Endometrium (tissue), 2 donors: ENCODE measurements at regions not wholly inside any gene's neighbourhood (a gene's known extent, or its start where the extent isn't known, plus 50 kb on each side); places are given as distances from the start of the nearest gene placed in this dataset.
"Not testable (repeated sequence)": the region's sequence is repeated elsewhere in the genome, so short reads cannot be mapped to it uniquely, and the experiment has no call there.

ENCODE experiments used
- FAIRE-seq: peaks from 2 replicates; lab custom pipeline; 2012; peaks lifted over from hg19 to GRCh38; lab: Jason Lieb, UNC
- donor health status: control.
- donor health status: control.

DNA sequence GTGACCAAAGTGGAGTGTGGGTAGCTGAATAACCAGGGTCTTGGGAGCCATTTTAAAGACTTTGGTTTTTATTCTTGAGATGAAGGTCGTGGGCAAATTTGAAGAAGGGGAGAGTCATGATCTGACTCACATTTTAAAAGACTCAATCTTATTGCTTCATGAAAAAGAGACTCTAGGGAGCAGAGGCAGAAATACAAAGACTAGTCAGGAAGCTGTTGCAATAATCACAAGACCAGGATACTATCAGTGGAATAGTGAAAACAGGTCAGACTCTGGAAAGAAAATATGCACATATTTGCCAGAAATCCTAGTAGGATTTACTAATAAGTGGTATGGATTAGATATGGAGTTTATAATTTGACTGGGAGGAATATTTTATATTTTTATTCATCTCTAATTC, 448.4 kb downstream of the RAPGEF2 start:
- FAIRE-seq = no peak

GRCh38 chr4:159552979-159553768, 450.3 kb downstream of the RAPGEF2 start:
- no peak for FAIRE-seq

DNA sequence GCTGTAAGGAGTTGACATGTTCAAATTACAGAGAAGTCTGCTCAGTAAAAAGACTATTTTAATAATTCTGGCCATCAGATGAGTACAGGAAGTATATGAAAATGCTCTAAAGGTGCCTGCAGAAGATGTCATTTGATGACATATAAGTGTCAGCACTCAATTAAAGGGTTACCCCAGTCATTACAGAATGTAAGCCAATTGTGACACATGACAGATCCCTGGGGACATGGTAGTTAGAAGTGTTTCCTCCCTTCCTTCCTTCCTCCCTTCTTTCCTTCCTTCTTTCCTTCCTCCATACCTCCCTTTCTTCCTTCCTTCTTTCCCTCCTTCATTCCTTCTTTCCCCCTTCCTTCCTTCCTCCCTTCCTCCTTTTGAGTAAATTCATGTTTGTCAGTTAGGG, 453.0 kb downstream of the RAPGEF2 start:
- no peak for FAIRE-seq

GRCh38 chr4:159562366-159562765, 459.5 kb downstream of the RAPGEF2 start:
- no peak for FAIRE-seq

- FAIRE-seq = no peak
These were observed 460.4 kb downstream of the RAPGEF2 start for GRCh38 chr4:159563257-159563656.

DNA sequence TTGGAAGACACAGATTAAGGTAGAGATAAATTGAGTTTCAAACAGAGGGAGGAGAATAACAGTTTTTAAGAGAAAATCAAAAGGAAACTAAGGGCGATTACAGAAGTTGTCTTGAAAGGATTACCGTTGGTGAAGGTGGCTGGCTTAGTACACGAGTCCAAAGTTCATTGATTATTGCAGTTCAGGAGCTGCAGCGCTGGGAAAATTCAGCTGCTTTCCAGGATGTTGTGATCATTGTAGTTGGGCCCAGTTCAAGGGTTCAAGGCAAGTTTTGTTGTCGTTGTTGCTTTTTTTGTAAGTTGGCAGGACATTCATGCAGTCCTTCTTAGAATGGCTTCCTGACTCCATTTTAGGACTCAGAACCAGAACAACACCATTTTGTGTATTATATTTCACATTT, 461.7 kb downstream of the RAPGEF2 start:
- FAIRE-seq = no peak

DNA sequence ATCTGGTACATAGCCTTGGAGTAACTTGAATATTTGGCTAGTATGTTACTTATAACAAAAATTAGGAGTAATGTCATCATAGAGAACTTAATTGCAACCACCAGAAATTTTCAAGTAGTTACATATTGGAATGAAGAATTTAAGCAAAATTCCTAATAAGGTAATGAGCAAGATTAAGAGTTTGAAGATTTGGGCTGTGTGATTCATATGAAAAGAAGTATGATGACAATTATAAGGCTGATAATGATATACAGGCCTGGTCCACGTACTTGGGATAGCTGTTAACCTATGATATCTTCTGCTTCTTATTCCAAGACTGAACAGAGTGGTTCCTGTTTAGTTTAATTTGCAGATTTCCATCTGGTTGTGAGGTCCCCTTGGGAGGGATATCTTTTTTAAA, 463.9 kb downstream of the RAPGEF2 start:
- no peak for FAIRE-seq

DNA sequence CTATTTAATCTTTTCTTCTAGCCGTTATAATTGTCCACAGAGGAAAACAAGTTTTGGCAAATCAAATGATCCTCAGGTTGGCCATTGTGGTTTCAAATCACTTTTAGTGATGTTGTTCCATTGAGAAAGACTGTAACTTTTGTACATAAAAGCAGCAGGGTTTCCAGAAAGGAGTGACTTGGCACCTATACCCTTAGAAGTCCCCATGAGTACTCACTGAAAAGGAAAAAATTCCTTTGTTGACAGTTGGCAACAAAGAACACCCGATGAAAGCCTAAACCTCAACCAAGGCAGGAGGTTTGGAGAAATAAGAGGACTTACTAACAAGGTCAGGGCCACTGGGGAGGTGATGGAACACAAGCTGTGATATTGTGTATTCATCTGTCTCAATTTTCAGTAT, 474.4 kb downstream of the RAPGEF2 start:
- FAIRE-seq = no peak

DNA sequence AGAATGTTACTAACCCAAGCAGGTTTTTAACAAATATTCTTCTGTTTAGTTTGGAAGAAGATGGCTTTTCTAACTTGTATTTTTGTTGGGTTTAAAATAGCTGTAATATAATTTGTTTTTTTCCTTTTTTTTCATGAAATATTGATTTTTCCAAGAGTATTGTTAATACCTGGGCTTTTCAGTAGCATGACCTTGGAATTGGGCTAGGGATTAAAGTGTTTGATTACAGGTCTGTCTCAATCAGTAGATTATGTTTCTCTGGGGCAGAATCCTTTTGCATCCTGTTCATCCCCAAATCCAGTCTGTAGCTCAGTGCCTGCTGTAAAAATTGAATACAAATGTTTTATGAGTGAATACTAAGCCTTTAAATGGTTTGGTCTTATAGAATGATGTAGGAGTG, 479.8 kb downstream of the RAPGEF2 start:
- FAIRE-seq = no peak

DNA sequence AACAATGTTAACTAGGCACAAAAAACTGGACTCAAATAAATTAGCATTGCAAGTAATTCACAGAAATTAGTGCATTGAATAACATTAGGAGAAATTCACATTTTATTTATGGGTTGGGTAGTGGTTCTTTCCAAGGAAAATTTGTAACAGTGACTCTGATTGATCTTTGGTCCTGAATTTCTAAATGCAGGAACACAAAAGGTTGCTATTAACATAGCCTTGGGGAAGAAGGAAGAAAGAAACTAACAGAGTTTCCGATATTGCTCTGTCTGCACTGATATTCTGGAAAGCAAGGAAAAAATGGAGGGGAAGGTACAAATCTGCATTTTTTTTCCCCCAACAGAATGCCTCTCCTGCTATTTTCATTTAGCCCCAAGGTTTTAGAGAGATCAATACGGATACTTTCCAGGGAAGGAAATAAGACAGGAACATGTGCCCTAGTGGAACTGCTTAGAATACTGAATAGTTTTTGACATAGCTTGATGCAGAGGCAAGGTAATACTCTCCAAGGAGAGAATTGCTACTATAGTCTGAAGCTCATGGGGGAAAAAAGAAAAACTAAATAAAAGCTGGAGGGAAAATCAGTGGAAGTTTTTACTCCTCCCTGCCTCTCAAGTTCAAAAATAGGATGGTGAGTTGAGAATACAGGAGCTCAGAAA, 490.1 kb downstream of the RAPGEF2 start:
- FAIRE-seq = no peak

DNA sequence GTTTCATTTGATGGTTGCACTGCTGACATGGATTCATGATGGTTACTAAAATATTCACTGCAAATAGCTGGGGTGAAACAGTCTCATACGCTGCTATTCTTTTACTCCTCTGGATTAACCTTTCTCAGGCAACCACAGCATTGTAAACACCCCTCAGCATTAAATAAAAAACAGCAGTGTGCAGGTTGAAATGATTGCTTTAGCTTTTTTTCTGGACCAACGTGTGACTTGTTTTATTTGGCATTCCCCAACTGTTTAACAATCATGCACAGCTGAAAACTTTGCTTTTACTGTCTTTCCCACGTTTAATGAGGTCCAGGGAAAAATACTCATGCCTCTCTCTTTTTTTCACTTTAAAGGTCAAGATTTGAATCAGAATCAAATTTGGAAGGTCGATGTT, 490.8 kb downstream of the RAPGEF2 start:
- FAIRE-seq = no peak

DNA sequence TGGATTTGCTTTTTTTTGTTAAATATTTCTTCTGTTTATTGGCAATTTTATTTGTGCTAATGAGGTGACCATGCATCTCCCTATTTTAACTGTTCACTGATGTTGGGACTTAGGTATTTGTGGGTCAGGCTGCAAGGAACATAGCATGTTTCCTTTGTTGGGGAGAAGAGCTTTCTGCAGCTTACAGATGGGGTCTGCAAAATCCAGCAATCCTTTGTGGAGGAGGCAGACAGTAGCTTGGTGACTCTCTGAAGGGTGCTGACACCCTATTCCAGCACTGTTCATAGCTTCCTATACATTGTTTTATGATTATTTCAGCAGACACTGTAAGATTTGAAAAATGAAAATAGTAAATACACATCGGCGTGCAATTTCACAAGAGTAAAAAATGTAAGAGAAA, 491.7 kb downstream of the RAPGEF2 start:
- no peak for FAIRE-seq

GRCh38 chr4:159595101-159595500, 492.2 kb downstream of the RAPGEF2 start:
- not testable (repeated sequence) for FAIRE-seq

- FAIRE-seq = no peak
These were observed 495.7 kb downstream of the RAPGEF2 start for GRCh38 chr4:159598602-159599001.

DNA sequence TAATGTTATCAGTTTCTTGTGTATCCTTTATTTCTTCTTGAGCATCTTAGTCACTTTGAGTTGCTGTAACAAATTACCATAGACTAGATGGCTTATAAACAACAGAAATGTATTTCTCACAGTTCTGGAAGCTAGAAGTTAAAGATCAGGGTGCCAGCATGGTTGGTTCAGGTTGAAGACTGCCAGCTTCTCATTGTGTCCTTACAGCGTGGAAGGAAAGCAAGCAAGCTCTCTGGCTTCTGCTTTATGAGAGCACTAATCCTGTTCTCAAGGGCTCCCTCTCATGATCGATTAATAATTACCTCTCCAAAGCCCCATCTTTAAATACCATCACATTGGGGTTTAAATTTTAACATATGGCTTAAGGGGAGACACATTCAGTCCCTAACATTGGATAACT, 497.2 kb downstream of the RAPGEF2 start:
- FAIRE-seq = no peak

GRCh38 chr4:159604781-159605180, 501.9 kb downstream of the RAPGEF2 start:
- no peak for FAIRE-seq

- FAIRE-seq = no peak
These were observed 504.0 kb downstream of the RAPGEF2 start for GRCh38 chr4:159606835-159607234.

DNA sequence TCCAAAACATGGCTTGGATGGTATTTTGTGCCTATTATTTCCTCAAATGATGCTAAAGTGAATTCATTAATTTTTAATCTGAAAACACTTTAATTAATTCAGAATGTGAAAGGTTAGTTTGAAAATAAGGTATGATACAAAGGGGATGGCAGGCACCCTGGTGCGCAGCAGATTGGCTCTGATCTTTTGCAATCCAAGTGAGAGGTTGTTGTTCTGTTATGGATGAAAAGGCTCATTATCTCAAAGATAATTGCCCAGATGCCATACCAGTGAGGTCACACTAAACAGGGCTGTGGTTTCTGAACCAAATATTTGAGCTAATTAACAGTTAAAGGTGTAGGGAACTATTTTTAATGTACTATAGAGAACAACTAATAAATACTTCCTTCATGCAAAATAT, 504.9 kb downstream of the RAPGEF2 start:
- no peak for FAIRE-seq

GRCh38 chr4:159608436-159608835, 505.6 kb downstream of the RAPGEF2 start:
- no peak for FAIRE-seq

GRCh38 chr4:159632031-159632430, 529.2 kb downstream of the RAPGEF2 start:
- no peak for FAIRE-seq

- no peak for FAIRE-seq
These were observed 536.9 kb downstream of the RAPGEF2 start for GRCh38 chr4:159639671-159640323.

GRCh38 chr4:159649237-159649636, 546.4 kb downstream of the RAPGEF2 start:
- FAIRE-seq = no peak

GRCh38 chr4:159652871-159653270, 550.0 kb downstream of the RAPGEF2 start:
- no peak for FAIRE-seq
